C4-2B (cell line): ENCODE measurements at regions not wholly inside any gene's neighbourhood (a gene's known extent, or its start where the extent isn't known, plus 50 kb on each side); places are given as distances from the start of the nearest gene placed in this dataset.

Experiments used
- H3K27ac ChIP-seq: fragments of 450-650 bp; 2 replicates; pipeline ENCODE4 v1.5.1; 2017
- CTCF ChIP-seq: fragments of 450-650 bp; conservative IDR thresholded peaks from 2 replicates; pipeline ENCODE4 v1.5.1; 2017; ENCODE audit warnings: mild to moderate bottlenecking
- ZFX ChIP-seq: fragments of 450-650 bp; IDR thresholded peaks from 2 replicates; pipeline ENCODE4 v1.6.1; 2017

GRCh38 chr2:59204040-59204439 lies 962.9 kb upstream of the FANCL start:
- no peak overlapping the region for H3K27ac ChIP-seq

GRCh38 chr2:59196491-59196890 lies 955.4 kb upstream of the FANCL start:
- H3K27ac ChIP-seq, result no peak overlapping the region
- TF ChIP-seq ZFX, result no peak
- no peak for TF ChIP-seq CTCF

More at GRCh38 chr2:59204040-59204439, 962.9 kb upstream of the FANCL start:
- TF ChIP-seq ZFX (no peak), CTCF (no peak)

- no peak overlapping the region for H3K27ac ChIP-seq
- TF ChIP-seq ZFX (no peak), CTCF (no peak)
Observed at GRCh38 chr2:59195851-59196250, 954.7 kb upstream of the FANCL start.

GRCh38 chr2:59191781-59192180 lies 950.7 kb upstream of the FANCL start:
- no peak overlapping the region for H3K27ac ChIP-seq
- TF ChIP-seq CTCF (no peak), ZFX (no peak)

- H3K27ac ChIP-seq, result no peak overlapping the region
- no peak for TF ChIP-seq ZFX
- no peak for TF ChIP-seq CTCF
Observed at GRCh38 chr2:59190518-59190917, 949.4 kb upstream of the FANCL start.

GRCh38 chr2:59184276-59185020 lies 943.3 kb upstream of the FANCL start:
- TF ChIP-seq ZFX (no peak), CTCF (no peak)
- no peak overlapping the region for H3K27ac ChIP-seq

- TF ChIP-seq CTCF (no peak), ZFX (no peak)
Observed at GRCh38 chr2:59183070-59183469, 941.9 kb upstream of the FANCL start.

More at GRCh38 chr2:59183070-59183469, 941.9 kb upstream of the FANCL start:
- no peak overlapping the region for H3K27ac ChIP-seq
